Lower lobe of right lung (tissue), 2 donors: ENCODE measurements at regions not wholly inside any gene's neighbourhood (a gene's known extent, or its start where the extent isn't known, plus 50 kb on each side); places are given as distances from the start of the nearest gene placed in this dataset.

Experiments
- ATAC-seq, 2 donors: fragments of 200-7000 bp; cut with Tn5 transposase; one replicate each; pipeline ENCODE4 v1.9.1; 2020 to 2022; ENCODE audit warnings: mild to moderate bottlenecking in 2 of 2, moderate library complexity in 2 of 2
- DNase-seq: peaks from one replicate; pipeline ENCODE4 v3.0.0-alpha.2; 2020
- H3K27ac ChIP-seq: fragments of 200-600 bp; one replicate; pipeline ENCODE4 v1.8.0; 2022
- H3K27me3 ChIP-seq: fragments of 200-600 bp; one replicate; pipeline ENCODE4 v1.8.0; 2022; ENCODE audit warnings: low read depth
- H3K36me3 ChIP-seq: fragments of 200-600 bp; one replicate; pipeline ENCODE4 v1.8.0; 2022; ENCODE audit warnings: mild to moderate bottlenecking
- H3K4me1 ChIP-seq: fragments of 200-600 bp; one replicate; pipeline ENCODE4 v1.8.0; 2022
- H3K4me3 ChIP-seq: fragments of 200-600 bp; one replicate; pipeline ENCODE4 v1.8.0; 2022; ENCODE audit warnings: mild to moderate bottlenecking
- H3K9me3 ChIP-seq: fragments of 200-600 bp; one replicate; pipeline ENCODE4 v1.8.0; 2022
- CTCF ChIP-seq: fragments of 200-600 bp; IDR thresholded peaks from one replicate; pipeline ENCODE4 v1.8.0; 2022; ENCODE audit warnings: antibody characterized with exemption, mild to moderate bottlenecking
- intact Hi-C: fragments of 100-400 bp; cut with DNase I; formaldehyde crosslinking; loops from one replicate; pipeline ENCODE4 v1.11.0; 2022
- donor health status: DM: no; HTN: yes; CAD: no; lungs with severe emphysema.

- H3K27ac ChIP-seq: no peak overlapping the region
- ATAC-seq (no peak), DNase-seq (no peak)
- no peak for TF ChIP-seq CTCF
- H3K9me3 ChIP-seq: no peaks in the 10 kb centered on the region
- no peaks in the 10 kb centered on the region for H3K27me3 ChIP-seq
- H3K4me1 ChIP-seq: no peaks in the 10 kb centered on the region
- H3K4me3 ChIP-seq: no peak overlapping the region
- H3K36me3 ChIP-seq: peaks cover 4% of the 10 kb centered on the region
- intact Hi-C loops: no loop called here
These were observed 83.5 kb upstream of the SPIN4 start for GRCh38 chrX:63434665-63435064.

- intact Hi-C loops: no loop called here
- no peak for ATAC-seq
- DNase-seq: no peak
- Histone ChIP-seq H3K27me3 (no peaks in the 10 kb centered on the region), H3K27ac (no peak overlapping the region), H3K36me3 (peaks cover 4% of the 10 kb centered on the region), H3K4me3 (no peak overlapping the region), H3K9me3 (no peaks in the 10 kb centered on the region), H3K4me1 (no peaks in the 10 kb centered on the region)
- no peak for TF ChIP-seq CTCF
These were observed 83.1 kb upstream of the SPIN4 start for GRCh38 chrX:63434206-63434605.

- intact Hi-C loops: no loop called here
- TF ChIP-seq CTCF: no peak
- Histone ChIP-seq H3K27ac (no peak overlapping the region), H3K36me3 (peaks cover 4% of the 10 kb centered on the region), H3K27me3 (no peaks in the 10 kb centered on the region), H3K9me3 (no peaks in the 10 kb centered on the region), H3K4me3 (no peak overlapping the region), H3K4me1 (no peaks in the 10 kb centered on the region)
- DNase-seq (no peak), ATAC-seq (no peak)
These were observed 78.9 kb upstream of the SPIN4 start for GRCh38 chrX:63430026-63430425.

GRCh38 chrX:63428348-63428747 is 77.2 kb upstream of the SPIN4 start:
- H3K9me3 ChIP-seq: no peaks in the 10 kb centered on the region
- DNase-seq (no peak), ATAC-seq (no peak)
- H3K4me1 ChIP-seq: no peaks in the 10 kb centered on the region
- TF ChIP-seq CTCF: no peak
- H3K36me3 ChIP-seq: peaks cover 4% of the 10 kb centered on the region
- H3K4me3 ChIP-seq: no peak overlapping the region
- H3K27ac ChIP-seq: no peak overlapping the region
- intact Hi-C loops: no loop called here
- no peaks in the 10 kb centered on the region for H3K27me3 ChIP-seq

GRCh38 chrX:63426519-63426918 is 75.4 kb upstream of the SPIN4 start:
- H3K27me3 ChIP-seq: no peaks in the 10 kb centered on the region
- H3K4me3 ChIP-seq: no peak overlapping the region
- intact Hi-C loops: no loop called here
- no peak for TF ChIP-seq CTCF
- no peak for DNase-seq
- no peaks in the 10 kb centered on the region for H3K4me1 ChIP-seq
- peaks cover 4% of the 10 kb centered on the region for H3K36me3 ChIP-seq
- no peak for ATAC-seq
- H3K27ac ChIP-seq: no peak overlapping the region
- H3K9me3 ChIP-seq: no peaks in the 10 kb centered on the region

- Histone ChIP-seq H3K4me3 (no peak overlapping the region), H3K4me1 (no peaks in the 10 kb centered on the region), H3K9me3 (no peaks in the 10 kb centered on the region), H3K36me3 (no peaks in the 10 kb centered on the region), H3K27me3 (no peaks in the 10 kb centered on the region), H3K27ac (no peak overlapping the region)
- no peak for DNase-seq
- ATAC-seq: no peak
- intact Hi-C loops: no loop called here
- TF ChIP-seq CTCF: no peak
These were observed 72.9 kb upstream of the SPIN4 start for GRCh38 chrX:63424063-63424462.
